SK-N-SH treated with all-trans-retinoic acid at 6 μM for 48 hours (cell line): ENCODE measurements at regions not wholly inside any gene's neighbourhood (a gene's known extent, or its start where the extent isn't known, plus 50 kb on each side); places are given as distances from the start of the nearest gene placed in this dataset.

Experiments used
- ATAC-seq: fragments of 200-7000 bp; cut with Tn5 transposase; 3 replicates; pipeline ENCODE4 v1.9.1; 2020; ENCODE audit warnings: mild to moderate bottlenecking, moderate library complexity
- BACH2 ChIP-seq: fragments of 250-450 bp; sonication (Bioruptor Pico); IDR thresholded peaks from 2 replicates; pipeline ENCODE4 v1.9.0; 2021; ENCODE audit warnings: mild to moderate bottlenecking, borderline replicate concordance
- OSR1 ChIP-seq: fragments of 250-450 bp; sonication (Bioruptor Pico); IDR thresholded peaks from 2 replicates; pipeline ENCODE4 v1.8.0; 2022; ENCODE audit warnings: moderate library complexity, mild to moderate bottlenecking, inconsistent platforms
- RARB ChIP-seq: fragments of 250-450 bp; sonication (Bioruptor Pico); IDR thresholded peaks from 2 replicates; pipeline ENCODE4 v1.8.0; 2021; ENCODE audit warnings: mild to moderate bottlenecking, moderate library complexity
- TCF4 ChIP-seq: fragments of 250-450 bp; sonication (Bioruptor Pico); IDR thresholded peaks from 2 replicates; pipeline ENCODE4 v1.8.0; 2021; ENCODE audit warnings: mild to moderate bottlenecking, moderate library complexity, borderline replicate concordance
- TOX ChIP-seq: fragments of 250-450 bp; sonication (Bioruptor Pico); IDR thresholded peaks from 2 replicates; pipeline ENCODE4 v1.8.0; 2021; ENCODE audit warnings: mild to moderate bottlenecking, moderate library complexity, borderline replicate concordance
- ZC3H10 ChIP-seq: fragments of 250-450 bp; sonication (Bioruptor Pico); IDR thresholded peaks from 2 replicates; pipeline ENCODE4 v1.5.1; 2021; ENCODE audit warnings: mild to moderate bottlenecking, moderate library complexity
- ZFP30 ChIP-seq: fragments of 450-650 bp; formaldehyde crosslinking; IDR thresholded peaks from 2 replicates; pipeline ENCODE4 v1.5.0; 2022; ENCODE audit warnings: mild to moderate bottlenecking, moderate library complexity
- ZNF565 ChIP-seq: fragments of 450-650 bp; formaldehyde crosslinking; conservative IDR thresholded peaks from 2 replicates; pipeline ENCODE4 v1.5.0; 2020; ENCODE audit warnings: low read depth, mild to moderate bottlenecking, moderate library complexity
- ZNF70 ChIP-seq: fragments of 450-650 bp; formaldehyde crosslinking; IDR thresholded peaks from 2 replicates; pipeline ENCODE4 v1.5.0; 2020; ENCODE audit warnings: mild to moderate bottlenecking, moderate library complexity
- ZNF8 ChIP-seq: fragments of 450-650 bp; formaldehyde crosslinking; IDR thresholded peaks from 2 replicates; pipeline ENCODE4 v1.5.0; 2020; ENCODE audit warnings: mild to moderate bottlenecking, moderate library complexity
- TF ChIP-seq, protein P1 (sequence below): fragments of 250-450 bp; sonication (Bioruptor Pico); IDR thresholded peaks from 2 replicates; pipeline ENCODE4 v1.5.0; 2020; ENCODE audit warnings: mild to moderate bottlenecking, moderate library complexity
- TF ChIP-seq, protein P2 (sequence below): fragments of 250-450 bp; sonication (Bioruptor Pico); IDR thresholded peaks from 2 replicates; pipeline ENCODE4 v1.5.1; 2021; ENCODE audit warnings: mild to moderate bottlenecking, moderate library complexity
- TF ChIP-seq, protein P3 (sequence below): fragments of 250-450 bp; sonication (Bioruptor Pico); IDR thresholded peaks from 2 replicates; pipeline ENCODE4 v1.8.0; 2020; ENCODE audit warnings: mild to moderate bottlenecking, moderate library complexity, borderline replicate concordance
- TF ChIP-seq, protein P4 (sequence below): fragments of 250-450 bp; sonication (Bioruptor Pico); IDR thresholded peaks from 2 replicates; pipeline ENCODE4 v1.8.0; 2021; ENCODE audit warnings: low read depth, mild to moderate bottlenecking, moderate library complexity, borderline replicate concordance
- TF ChIP-seq, protein P5 (sequence below): fragments of 250-450 bp; sonication (Bioruptor Pico); IDR thresholded peaks from 2 replicates; pipeline ENCODE4 v1.5.1; 2020; ENCODE audit warnings: low read depth, mild to moderate bottlenecking, moderate library complexity

DNA sequence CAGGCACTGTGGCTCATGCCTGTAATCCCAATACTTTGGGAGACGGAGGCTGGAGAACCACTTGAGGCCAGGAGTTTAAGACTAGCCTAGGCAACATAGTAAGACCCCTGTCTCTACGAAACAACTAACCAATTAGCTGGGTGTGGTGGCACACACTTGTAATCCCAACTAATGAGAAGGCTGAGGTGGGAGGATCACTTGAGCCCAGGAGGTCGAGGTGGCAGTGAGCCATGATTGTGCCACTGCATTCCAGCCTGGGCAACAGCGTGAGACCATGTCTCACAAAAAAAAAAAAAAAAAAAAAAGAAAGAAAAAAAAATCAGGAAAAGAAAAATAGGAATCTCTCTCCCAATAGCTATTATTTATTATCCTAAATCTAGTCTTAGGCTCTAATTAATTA lies 56.8 kb upstream of the UBAC2 start (continued):
- TF ChIP-seq, protein P1, sequence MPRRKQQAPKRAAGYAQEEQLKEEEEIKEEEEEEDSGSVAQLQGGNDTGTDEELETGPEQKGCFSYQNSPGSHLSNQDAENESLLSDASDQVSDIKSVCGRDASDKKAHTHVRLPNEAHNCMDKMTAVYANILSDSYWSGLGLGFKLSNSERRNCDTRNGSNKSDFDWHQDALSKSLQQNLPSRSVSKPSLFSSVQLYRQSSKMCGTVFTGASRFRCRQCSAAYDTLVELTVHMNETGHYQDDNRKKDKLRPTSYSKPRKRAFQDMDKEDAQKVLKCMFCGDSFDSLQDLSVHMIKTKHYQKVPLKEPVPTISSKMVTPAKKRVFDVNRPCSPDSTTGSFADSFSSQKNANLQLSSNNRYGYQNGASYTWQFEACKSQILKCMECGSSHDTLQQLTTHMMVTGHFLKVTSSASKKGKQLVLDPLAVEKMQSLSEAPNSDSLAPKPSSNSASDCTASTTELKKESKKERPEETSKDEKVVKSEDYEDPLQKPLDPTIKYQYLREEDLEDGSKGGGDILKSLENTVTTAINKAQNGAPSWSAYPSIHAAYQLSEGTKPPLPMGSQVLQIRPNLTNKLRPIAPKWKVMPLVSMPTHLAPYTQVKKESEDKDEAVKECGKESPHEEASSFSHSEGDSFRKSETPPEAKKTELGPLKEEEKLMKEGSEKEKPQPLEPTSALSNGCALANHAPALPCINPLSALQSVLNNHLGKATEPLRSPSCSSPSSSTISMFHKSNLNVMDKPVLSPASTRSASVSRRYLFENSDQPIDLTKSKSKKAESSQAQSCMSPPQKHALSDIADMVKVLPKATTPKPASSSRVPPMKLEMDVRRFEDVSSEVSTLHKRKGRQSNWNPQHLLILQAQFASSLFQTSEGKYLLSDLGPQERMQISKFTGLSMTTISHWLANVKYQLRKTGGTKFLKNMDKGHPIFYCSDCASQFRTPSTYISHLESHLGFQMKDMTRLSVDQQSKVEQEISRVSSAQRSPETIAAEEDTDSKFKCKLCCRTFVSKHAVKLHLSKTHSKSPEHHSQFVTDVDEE (CRISPR knock-in tag): no peak
- TF ChIP-seq TOX (CRISPR knock-in tag) (no peak), ZNF565 (CRISPR knock-in tag) (no peak), BACH2 (CRISPR knock-in tag) (no peak)
- TF ChIP-seq, protein P2, sequence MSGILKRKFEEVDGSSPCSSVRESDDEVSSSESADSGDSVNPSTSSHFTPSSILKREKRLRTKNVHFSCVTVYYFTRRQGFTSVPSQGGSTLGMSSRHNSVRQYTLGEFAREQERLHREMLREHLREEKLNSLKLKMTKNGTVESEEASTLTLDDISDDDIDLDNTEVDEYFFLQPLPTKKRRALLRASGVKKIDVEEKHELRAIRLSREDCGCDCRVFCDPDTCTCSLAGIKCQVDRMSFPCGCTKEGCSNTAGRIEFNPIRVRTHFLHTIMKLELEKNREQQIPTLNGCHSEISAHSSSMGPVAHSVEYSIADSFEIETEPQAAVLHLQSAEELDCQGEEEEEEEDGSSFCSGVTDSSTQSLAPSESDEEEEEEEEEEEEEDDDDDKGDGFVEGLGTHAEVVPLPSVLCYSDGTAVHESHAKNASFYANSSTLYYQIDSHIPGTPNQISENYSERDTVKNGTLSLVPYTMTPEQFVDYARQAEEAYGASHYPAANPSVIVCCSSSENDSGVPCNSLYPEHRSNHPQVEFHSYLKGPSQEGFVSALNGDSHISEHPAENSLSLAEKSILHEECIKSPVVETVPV (CRISPR knock-in tag): no peak

DNA sequence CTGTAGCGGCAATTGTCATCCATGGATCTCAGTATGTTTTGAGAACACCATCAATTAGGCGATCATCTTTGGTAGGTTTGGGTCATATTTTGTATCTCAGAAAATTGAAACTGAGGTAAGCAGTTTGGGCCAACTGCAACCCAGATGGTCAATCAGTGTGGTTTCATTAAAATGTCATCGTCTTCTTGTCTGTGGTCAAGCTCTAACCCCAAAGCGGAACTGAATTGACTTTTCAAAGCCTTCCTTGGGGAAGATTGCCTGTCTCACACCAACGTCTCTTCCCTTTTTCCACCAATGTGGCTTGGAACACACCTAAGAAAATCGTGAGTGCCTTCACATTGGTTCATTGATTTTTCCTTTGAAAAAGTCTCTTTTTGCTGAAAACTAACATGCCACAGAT lies 56.3 kb upstream of the UBAC2 start:
- TF ChIP-seq, protein P1 (CRISPR knock-in tag): no peak
- TF ChIP-seq ZC3H10: no peak
- TF ChIP-seq, protein P3, sequence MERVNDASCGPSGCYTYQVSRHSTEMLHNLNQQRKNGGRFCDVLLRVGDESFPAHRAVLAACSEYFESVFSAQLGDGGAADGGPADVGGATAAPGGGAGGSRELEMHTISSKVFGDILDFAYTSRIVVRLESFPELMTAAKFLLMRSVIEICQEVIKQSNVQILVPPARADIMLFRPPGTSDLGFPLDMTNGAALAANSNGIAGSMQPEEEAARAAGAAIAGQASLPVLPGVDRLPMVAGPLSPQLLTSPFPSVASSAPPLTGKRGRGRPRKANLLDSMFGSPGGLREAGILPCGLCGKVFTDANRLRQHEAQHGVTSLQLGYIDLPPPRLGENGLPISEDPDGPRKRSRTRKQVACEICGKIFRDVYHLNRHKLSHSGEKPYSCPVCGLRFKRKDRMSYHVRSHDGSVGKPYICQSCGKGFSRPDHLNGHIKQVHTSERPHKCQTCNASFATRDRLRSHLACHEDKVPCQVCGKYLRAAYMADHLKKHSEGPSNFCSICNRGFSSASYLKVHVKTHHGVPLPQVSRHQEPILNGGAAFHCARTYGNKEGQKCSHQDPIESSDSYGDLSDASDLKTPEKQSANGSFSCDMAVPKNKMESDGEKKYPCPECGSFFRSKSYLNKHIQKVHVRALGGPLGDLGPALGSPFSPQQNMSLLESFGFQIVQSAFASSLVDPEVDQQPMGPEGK (CRISPR knock-in tag): no peak
- no peak for ATAC-seq

DNA sequence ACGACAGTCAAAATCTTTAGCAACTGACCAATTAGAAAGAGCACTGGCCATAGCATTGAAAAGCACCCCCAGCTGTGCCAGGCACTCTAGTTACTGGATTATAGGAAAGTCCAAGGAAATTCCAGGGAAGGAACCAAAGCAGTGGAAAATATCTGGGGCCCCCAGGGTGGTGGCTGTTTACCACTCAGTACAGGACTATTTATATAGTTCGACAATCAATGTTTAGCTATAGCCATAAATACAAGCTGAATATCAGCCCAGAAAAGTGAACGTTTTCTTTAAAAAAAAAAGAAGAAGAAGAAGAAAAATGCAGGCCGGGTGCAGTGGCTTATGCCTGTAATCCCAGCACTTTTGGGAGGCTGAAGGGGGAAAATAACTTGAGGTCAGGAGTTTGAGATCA lies 55.2 kb upstream of the UBAC2 start:
- TF ChIP-seq, protein P4, sequence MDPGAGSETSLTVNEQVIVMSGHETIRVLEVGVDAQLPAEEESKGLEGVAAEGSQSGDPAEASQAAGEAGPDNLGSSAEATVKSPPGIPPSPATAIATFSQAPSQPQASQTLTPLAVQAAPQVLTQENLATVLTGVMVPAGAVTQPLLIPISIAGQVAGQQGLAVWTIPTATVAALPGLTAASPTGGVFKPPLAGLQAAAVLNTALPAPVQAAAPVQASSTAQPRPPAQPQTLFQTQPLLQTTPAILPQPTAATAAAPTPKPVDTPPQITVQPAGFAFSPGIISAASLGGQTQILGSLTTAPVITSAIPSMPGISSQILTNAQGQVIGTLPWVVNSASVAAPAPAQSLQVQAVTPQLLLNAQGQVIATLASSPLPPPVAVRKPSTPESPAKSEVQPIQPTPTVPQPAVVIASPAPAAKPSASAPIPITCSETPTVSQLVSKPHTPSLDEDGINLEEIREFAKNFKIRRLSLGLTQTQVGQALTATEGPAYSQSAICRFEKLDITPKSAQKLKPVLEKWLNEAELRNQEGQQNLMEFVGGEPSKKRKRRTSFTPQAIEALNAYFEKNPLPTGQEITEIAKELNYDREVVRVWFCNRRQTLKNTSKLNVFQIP (CRISPR knock-in tag): no peak
- no peak for TF ChIP-seq ZNF8
- TF ChIP-seq TOX (CRISPR knock-in tag): no peak
- TF ChIP-seq ZFP30 (CRISPR knock-in tag): no peak
- no peak for TF ChIP-seq OSR1 (CRISPR knock-in tag)
- no peak for TF ChIP-seq ZNF565 (CRISPR knock-in tag)
- TF ChIP-seq, protein P5, sequence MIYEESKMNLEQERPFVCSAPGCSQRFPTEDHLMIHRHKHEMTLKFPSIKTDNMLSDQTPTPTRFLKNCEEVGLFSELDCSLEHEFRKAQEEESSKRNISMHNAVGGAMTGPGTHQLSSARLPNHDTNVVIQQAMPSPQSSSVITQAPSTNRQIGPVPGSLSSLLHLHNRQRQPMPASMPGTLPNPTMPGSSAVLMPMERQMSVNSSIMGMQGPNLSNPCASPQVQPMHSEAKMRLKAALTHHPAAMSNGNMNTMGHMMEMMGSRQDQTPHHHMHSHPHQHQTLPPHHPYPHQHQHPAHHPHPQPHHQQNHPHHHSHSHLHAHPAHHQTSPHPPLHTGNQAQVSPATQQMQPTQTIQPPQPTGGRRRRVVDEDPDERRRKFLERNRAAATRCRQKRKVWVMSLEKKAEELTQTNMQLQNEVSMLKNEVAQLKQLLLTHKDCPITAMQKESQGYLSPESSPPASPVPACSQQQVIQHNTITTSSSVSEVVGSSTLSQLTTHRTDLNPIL (CRISPR knock-in tag): no peak
- TF ChIP-seq, protein P2 (CRISPR knock-in tag): no peak
- TF ChIP-seq ZNF70 (CRISPR knock-in tag): no peak
- no peak for TF ChIP-seq RARB (CRISPR knock-in tag)
- no peak for TF ChIP-seq TCF4
- ATAC-seq: no peak
